GM21526 (cell line): ENCODE measurements at regions not wholly inside any gene's neighbourhood (a gene's known extent, or its start where the extent isn't known, plus 50 kb on each side); places are given as distances from the start of the nearest gene placed in this dataset.

ENCODE experiments used
- ATAC-seq: cut with Tn5 transposase; IDR thresholded peaks from one replicate; pipeline ENCODE4 v1.9.1; 2021; ENCODE audit warnings: moderate library complexity; ENCODE audit not compliant: unreplicated experiment, low FRiP score

GRCh38 chr9:14560194-14560593, 133.0 kb downstream of the ZDHHC21 start:
- ATAC-seq = peak; percentile 87

- no peak for ATAC-seq
These were observed 138.3 kb downstream of the ZDHHC21 start for GRCh38 chr9:14554886-14555285.

- ATAC-seq = no peak
These were observed 145.8 kb downstream of the ZDHHC21 start for GRCh38 chr9:14547245-14548060.

GRCh38 chr9:14546693-14547092, 146.5 kb downstream of the ZDHHC21 start:
- no peak for ATAC-seq

- no peak for ATAC-seq
These were observed 151.2 kb downstream of the ZDHHC21 start for GRCh38 chr9:14542071-14542470.

- no peak for ATAC-seq
These were observed 154.7 kb downstream of the ZDHHC21 start for GRCh38 chr9:14538526-14538925.

GRCh38 chr9:14535161-14535955, 157.9 kb downstream of the ZDHHC21 start:
- no peak for ATAC-seq

GRCh38 chr9:14533867-14534640, 159.2 kb downstream of the ZDHHC21 start:
- no peak for ATAC-seq

GRCh38 chr9:14532456-14533115, 160.6 kb downstream of the ZDHHC21 start:
- no peak for ATAC-seq

- no peak for ATAC-seq
These were observed 161.6 kb downstream of the ZDHHC21 start for GRCh38 chr9:14531341-14532269.

GRCh38 chr9:14530841-14531240, 162.4 kb downstream of the ZDHHC21 start:
- ATAC-seq = no peak

GRCh38 chr9:14530366-14530765, 162.9 kb downstream of the ZDHHC21 start:
- no peak for ATAC-seq

- ATAC-seq = no peak
These were observed 163.6 kb downstream of the ZDHHC21 start for GRCh38 chr9:14529629-14530028.

- ATAC-seq = no peak
These were observed 164.2 kb downstream of the ZDHHC21 start for GRCh38 chr9:14529054-14529453.

GRCh38 chr9:14526504-14526903, 166.7 kb downstream of the ZDHHC21 start:
- ATAC-seq = no peak

- ATAC-seq = no peak
These were observed 167.4 kb downstream of the ZDHHC21 start for GRCh38 chr9:14525856-14526255.

GRCh38 chr9:14524873-14525515, 168.2 kb downstream of the ZDHHC21 start:
- ATAC-seq = no peak

GRCh38 chr9:14523545-14523944, 169.7 kb downstream of the ZDHHC21 start:
- ATAC-seq = no peak
